BLaER1 (cell line): ENCODE measurements at regions not wholly inside any gene's neighbourhood (a gene's known extent, or its start where the extent isn't known, plus 50 kb on each side); places are given as distances from the start of the nearest gene placed in this dataset.

Source experiments
- H3K27ac ChIP-seq: shearing (Covaris generic); formaldehyde crosslinking; 2 replicates; pipeline ENCODE4 v1.8.1; 2022
- H3K27me3 ChIP-seq: shearing (Covaris generic); formaldehyde crosslinking; 2 replicates; pipeline ENCODE4 v1.8.1; 2022
- H3K36me3 ChIP-seq: shearing (Covaris generic); formaldehyde crosslinking; 2 replicates; pipeline ENCODE4 v1.8.1; 2022
- H3K4me1 ChIP-seq: shearing (Covaris generic); formaldehyde crosslinking; 2 replicates; pipeline ENCODE4 v1.8.1; 2022
- H3K4me2 ChIP-seq: shearing (Covaris generic); formaldehyde crosslinking; 2 replicates; pipeline ENCODE4 v1.8.1; 2022
- H3K4me3 ChIP-seq: shearing (Covaris generic); formaldehyde crosslinking; 2 replicates; pipeline ENCODE4 v1.8.1; 2022
- H3K9ac ChIP-seq: shearing (Covaris generic); formaldehyde crosslinking; 2 replicates; pipeline ENCODE4 v1.8.1; 2022
- H3K9me3 ChIP-seq: shearing (Covaris generic); formaldehyde crosslinking; 2 replicates; pipeline ENCODE4 v1.8.1; 2022
- H4K20me1 ChIP-seq: shearing (Covaris generic); formaldehyde crosslinking; 2 replicates; pipeline ENCODE4 v1.8.1; 2022
- Cebpa-rat ChIP-seq: shearing (Covaris generic); IDR thresholded peaks from 2 replicates; pipeline ENCODE4 v1.8.1; 2022

- H3K36me3 ChIP-seq = no peaks in the 10 kb centered on the region
- no peak overlapping the region for H3K4me2 ChIP-seq
- H3K9me3 ChIP-seq = peaks cover 20% of the 10 kb centered on the region
- no peak overlapping the region for H3K27ac ChIP-seq
- TF ChIP-seq Cebpa-rat = no peak
- H3K27me3 ChIP-seq = no peaks in the 10 kb centered on the region
- no peaks in the 10 kb centered on the region for H4K20me1 ChIP-seq
- no peaks in the 10 kb centered on the region for H3K4me1 ChIP-seq
- no peak overlapping the region for H3K4me3 ChIP-seq
- no peak overlapping the region for H3K9ac ChIP-seq
These were observed 388.2 kb downstream of the OTOL1 start for GRCh38 chr3:161884830-161885229.

- Histone ChIP-seq H3K9ac (no peak overlapping the region), H3K36me3 (no peaks in the 10 kb centered on the region), H4K20me1 (no peaks in the 10 kb centered on the region), H3K27me3 (no peaks in the 10 kb centered on the region), H3K4me1 (no peaks in the 10 kb centered on the region), H3K27ac (no peak overlapping the region), H3K9me3 (peaks cover 15% of the 10 kb centered on the region), H3K4me3 (no peak overlapping the region), H3K4me2 (no peak overlapping the region)
- TF ChIP-seq Cebpa-rat = no peak
These were observed 393.6 kb downstream of the OTOL1 start for GRCh38 chr3:161890147-161890625.

GRCh38 chr3:161893972-161894371, 397.4 kb downstream of the OTOL1 start:
- Histone ChIP-seq H3K4me3 (no peak overlapping the region), H3K9ac (no peak overlapping the region), H3K27ac (no peak overlapping the region), H3K36me3 (no peaks in the 10 kb centered on the region), H3K4me2 (no peak overlapping the region), H3K9me3 (peaks cover 11% of the 10 kb centered on the region), H3K4me1 (no peaks in the 10 kb centered on the region), H4K20me1 (no peaks in the 10 kb centered on the region), H3K27me3 (no peaks in the 10 kb centered on the region)
- no peak for TF ChIP-seq Cebpa-rat

GRCh38 chr3:161894657-161895056, 398.0 kb downstream of the OTOL1 start:
- Histone ChIP-seq H3K27ac (no peak overlapping the region), H3K9ac (no peak overlapping the region), H3K27me3 (no peaks in the 10 kb centered on the region), H3K4me2 (no peak overlapping the region), H3K9me3 (peaks cover 11% of the 10 kb centered on the region), H4K20me1 (no peaks in the 10 kb centered on the region), H3K4me3 (no peak overlapping the region), H3K4me1 (no peaks in the 10 kb centered on the region), H3K36me3 (no peaks in the 10 kb centered on the region)
- no peak for TF ChIP-seq Cebpa-rat

DNA sequence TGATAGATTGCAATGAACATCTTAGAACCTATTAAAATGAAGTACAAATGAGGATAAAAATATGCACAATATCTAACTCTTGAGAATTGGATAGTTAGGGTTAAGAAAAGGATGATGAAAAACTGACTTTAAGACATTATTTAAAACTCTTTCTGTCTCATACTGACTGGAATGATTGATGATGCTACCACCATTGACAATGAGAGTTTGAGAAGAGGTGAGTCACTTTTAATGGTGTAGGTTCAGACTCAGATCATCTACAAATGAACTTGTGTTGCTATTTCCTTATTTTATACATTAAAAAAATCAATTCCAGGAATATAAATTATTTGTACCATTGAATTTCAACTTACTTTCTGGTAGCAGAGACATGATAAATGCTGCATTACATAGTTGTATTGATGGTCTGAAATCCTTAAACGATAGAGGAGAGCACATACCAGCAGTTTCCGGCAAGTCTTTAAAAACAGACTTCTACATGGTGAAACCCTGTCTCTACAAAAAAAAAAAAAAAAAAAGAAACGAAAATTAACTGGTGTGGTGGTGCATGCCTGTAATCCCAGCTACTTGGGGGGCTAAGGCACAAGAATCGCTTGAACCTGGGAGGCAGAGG, 409.0 kb downstream of the OTOL1 start:
- H3K4me2 ChIP-seq = no peak overlapping the region

DNA sequence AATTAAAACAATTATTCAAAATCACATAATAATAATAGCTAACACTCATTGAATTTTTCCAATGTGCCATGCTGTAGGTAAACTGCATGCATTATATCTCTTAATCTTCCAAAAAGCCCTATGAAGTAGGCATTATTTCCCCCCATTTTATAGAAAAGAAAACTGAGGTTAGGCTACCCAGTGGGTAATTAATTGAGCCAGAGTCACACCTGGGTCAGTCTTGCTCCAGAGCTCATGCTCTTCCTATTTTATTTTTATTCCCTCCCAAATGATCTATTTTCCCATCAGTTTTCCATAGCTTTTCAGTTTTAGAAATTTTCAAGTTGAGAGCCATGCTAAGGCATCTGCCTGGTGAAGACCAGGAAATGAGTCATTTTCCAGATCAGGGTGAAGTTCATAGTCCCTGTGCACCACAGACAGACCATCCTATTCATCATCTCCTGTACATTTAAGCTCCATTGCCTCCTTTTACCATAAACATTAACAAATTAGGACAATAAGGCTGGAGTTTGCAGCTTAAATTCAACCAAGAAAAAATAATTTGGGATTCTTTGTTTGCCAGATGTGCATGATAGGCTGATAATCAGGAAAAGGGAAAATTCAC, 417.3 kb downstream of the OTOL1 start:
- Histone ChIP-seq H3K27me3 (no peaks in the 10 kb centered on the region), H3K9ac (no peak overlapping the region), H4K20me1 (no peaks in the 10 kb centered on the region), H3K27ac (no peak overlapping the region), H3K4me2 (no peak overlapping the region), H3K9me3 (no peaks in the 10 kb centered on the region), H3K4me1 (no peaks in the 10 kb centered on the region), H3K4me3 (no peak overlapping the region), H3K36me3 (no peaks in the 10 kb centered on the region)
- no peak for TF ChIP-seq Cebpa-rat

More for the DNA sequence above, 409.0 kb downstream of the OTOL1 start:
- Histone ChIP-seq H3K4me3 (no peak overlapping the region), H3K36me3 (no peaks in the 10 kb centered on the region), H3K4me1 (no peaks in the 10 kb centered on the region), H3K9me3 (no peaks in the 10 kb centered on the region), H4K20me1 (no peaks in the 10 kb centered on the region), H3K27ac (no peak overlapping the region), H3K9ac (no peak overlapping the region), H3K27me3 (no peaks in the 10 kb centered on the region)
- TF ChIP-seq Cebpa-rat = no peak

DNA sequence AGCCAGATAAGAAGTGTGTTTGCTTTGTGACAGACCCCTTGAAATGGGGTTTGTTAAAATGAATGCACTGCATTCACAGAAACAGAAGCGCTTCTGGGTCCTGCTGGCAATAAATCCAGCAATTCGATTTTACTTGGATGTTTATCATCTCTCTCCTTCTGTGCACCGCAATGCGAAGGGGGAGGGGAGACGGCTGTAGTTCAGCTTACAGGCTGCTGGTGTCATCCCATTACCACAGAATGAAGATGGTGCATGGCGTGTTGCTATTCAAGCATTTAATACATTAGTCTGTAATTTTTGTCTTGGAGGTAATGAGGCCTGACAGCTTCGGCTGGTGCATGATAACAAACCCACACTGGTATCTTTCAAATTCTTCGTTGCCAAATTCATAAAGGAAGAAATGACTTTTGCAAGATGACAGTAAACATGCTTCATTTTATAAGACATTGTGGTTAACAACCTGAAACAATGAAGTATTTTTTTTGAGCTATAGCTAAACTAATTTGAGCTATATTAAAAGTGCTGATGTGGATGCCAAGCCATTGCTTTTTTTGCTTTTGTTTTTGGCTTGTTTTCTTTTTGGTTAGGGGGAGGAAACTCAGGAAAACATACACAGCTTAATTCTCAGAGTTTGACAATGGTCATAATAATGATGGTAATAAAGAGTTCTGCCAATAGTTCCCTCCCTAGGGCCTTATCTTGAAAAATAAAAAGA, 418.3 kb downstream of the OTOL1 start:
- no peaks in the 10 kb centered on the region for H3K4me1 ChIP-seq
- H3K27me3 ChIP-seq = no peaks in the 10 kb centered on the region
- no peak for TF ChIP-seq Cebpa-rat
- no peaks in the 10 kb centered on the region for H3K36me3 ChIP-seq
- no peak overlapping the region for H3K4me2 ChIP-seq
- H3K4me3 ChIP-seq = no peak overlapping the region
- H3K9me3 ChIP-seq = 0 out of 2 replicates have a peak, but pooled peaks cover 5% of the 10 kb centered on the region
- no peak overlapping the region for H3K27ac ChIP-seq
- H4K20me1 ChIP-seq = no peaks in the 10 kb centered on the region
- H3K9ac ChIP-seq = no peak overlapping the region

DNA sequence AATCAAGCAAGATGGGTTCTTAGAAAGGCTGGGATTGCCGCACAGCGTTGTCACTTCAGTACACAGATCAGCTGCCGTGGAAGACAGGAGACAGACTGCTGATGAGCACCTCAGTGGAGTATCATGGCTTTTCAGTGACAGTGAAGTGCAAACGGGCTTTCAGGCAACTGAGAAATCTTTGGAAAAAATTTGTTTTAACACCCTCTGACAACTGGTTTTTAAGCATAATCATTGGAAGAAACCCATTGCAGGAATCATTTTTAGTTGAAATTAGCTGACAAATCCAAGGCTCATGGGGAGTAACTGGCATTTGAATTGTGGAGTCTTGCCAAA, 418.8 kb downstream of the OTOL1 start:
- TF ChIP-seq Cebpa-rat = no peak
- H3K4me2 ChIP-seq = no peak overlapping the region
- H3K36me3 ChIP-seq = no peaks in the 10 kb centered on the region
- H3K27ac ChIP-seq = no peak overlapping the region
- H3K9ac ChIP-seq = no peak overlapping the region
- H3K27me3 ChIP-seq = no peaks in the 10 kb centered on the region
- H3K9me3 ChIP-seq = 0 out of 2 replicates have a peak, but pooled peaks cover 10% of the 10 kb centered on the region
- H3K4me3 ChIP-seq = no peak overlapping the region
- H3K4me1 ChIP-seq = no peaks in the 10 kb centered on the region
- H4K20me1 ChIP-seq = no peaks in the 10 kb centered on the region

GRCh38 chr3:161920196-161920595, 423.6 kb downstream of the OTOL1 start:
- TF ChIP-seq Cebpa-rat = no peak
- no peaks in the 10 kb centered on the region for H4K20me1 ChIP-seq
- no peak overlapping the region for H3K9ac ChIP-seq
- H3K36me3 ChIP-seq = no peaks in the 10 kb centered on the region
- no peak overlapping the region for H3K27ac ChIP-seq
- no peaks in the 10 kb centered on the region for H3K27me3 ChIP-seq
- no peak overlapping the region for H3K4me3 ChIP-seq
- no peaks in the 10 kb centered on the region for H3K4me1 ChIP-seq
- H3K9me3 ChIP-seq = peaks cover 16% of the 10 kb centered on the region; the same call in 1 of the 2 replicates
- H3K4me2 ChIP-seq = no peak overlapping the region

DNA sequence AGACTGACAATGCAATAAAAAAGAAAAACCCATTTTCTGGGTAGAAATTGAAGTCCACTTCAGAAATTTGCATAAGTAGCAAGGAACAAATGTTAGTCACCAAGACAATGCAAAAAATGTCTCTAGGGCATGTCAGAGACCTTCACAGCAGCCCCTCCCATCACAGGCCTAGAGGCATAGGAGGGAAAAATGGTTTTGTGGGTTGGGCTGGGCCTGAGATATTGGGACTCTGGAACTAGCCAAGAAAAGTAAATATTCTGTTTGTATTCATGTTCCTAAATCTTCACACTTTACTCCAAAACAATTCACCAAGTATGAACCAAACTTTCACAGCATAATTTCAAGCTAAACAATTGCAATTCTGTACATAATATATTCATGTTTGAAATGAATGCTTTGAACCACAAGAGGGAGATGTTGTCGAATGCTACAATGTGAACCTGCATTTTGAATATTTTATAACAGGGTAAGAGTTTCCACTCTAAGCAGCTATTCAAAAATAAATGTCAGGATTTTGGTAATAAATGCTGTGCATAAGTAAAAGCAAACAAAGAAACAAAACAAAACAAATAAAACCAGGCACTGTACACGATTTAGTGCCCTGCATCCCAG, 429.2 kb downstream of the OTOL1 start:
- Histone ChIP-seq H4K20me1 (no peaks in the 10 kb centered on the region), H3K4me1 (no peaks in the 10 kb centered on the region), H3K9ac (no peak overlapping the region), H3K27ac (no peak overlapping the region), H3K27me3 (no peaks in the 10 kb centered on the region), H3K36me3 (no peaks in the 10 kb centered on the region), H3K4me3 (no peak overlapping the region), H3K9me3 (peaks cover 18% of the 10 kb centered on the region), H3K4me2 (no peak overlapping the region)
- no peak for TF ChIP-seq Cebpa-rat
